ENCODE measurements at regions not wholly inside any gene's neighbourhood (a gene's known extent, or its start where the extent isn't known, plus 50 kb on each side); places are given as distances from the start of the nearest gene placed in this dataset.

- no peak for TF ChIP-seq TEAD4 (IDR thresholded peaks at IDR 0.05)
- TF ChIP-seq CEBPB (IDR thresholded peaks at IDR 0.05), result no peak
- no peak for TF ChIP-seq FOXM1 (IDR thresholded peaks at IDR 0.05; ENCODE audit: borderline replicate concordance, low read depth)
- no peak for TF ChIP-seq RAD21 (IDR thresholded peaks at IDR 0.05; ENCODE audit: low read depth)
These were observed 129.7 kb upstream of the PMFBP1 start for GRCh38 chr16:72301523-72302236.
